ENCODE measurements at regions not wholly inside any gene's neighbourhood (a gene's known extent, or its start where the extent isn't known, plus 50 kb on each side); places are given as distances from the start of the nearest gene placed in this dataset.

- no peaks in the 10 kb centered on the region for H3K9me3 ChIP-seq
- no peaks in the 10 kb centered on the region for H3K36me3 ChIP-seq
- TF ChIP-seq CTCF (IDR thresholded peaks at IDR 0.05) = no peak
- H3K27me3 ChIP-seq = no peaks in the 10 kb centered on the region
- no peak overlapping the region for H3K4me3 ChIP-seq (ENCODE audit: low read depth in 1 of 2, low read length in 1 of 2)
- H3K27ac ChIP-seq = no peak overlapping the region
- H3K4me1 ChIP-seq (ENCODE audit: control insufficient read depth in 1 of 2, insufficient read depth in 1 of 2, low read depth in 1 of 2, low read length in 1 of 2) = no peaks in the 10 kb centered on the region
Measured at GRCh38 chr1:191695865-191696264, 462.4 kb upstream of the RGS18 start.

DNA sequence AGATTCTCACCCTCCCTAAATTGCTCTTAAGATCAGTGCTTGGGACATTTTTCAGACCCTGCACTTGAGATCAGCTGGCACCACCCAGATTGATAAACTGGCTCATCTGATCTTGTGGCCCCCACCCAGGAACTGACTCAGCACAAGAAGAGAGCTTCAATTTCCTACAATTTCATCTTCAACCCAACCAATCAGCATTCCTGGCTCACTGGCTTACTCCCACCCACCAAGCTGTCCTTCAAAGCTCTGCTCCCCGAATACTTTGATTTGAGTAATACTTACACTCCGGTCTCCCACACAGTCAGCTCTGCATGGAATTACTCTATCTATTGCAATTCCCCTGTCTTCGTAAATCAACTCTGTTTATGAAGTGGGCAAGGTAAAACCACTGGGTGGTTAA is 461.9 kb upstream of the RGS18 start:
- no peaks in the 10 kb centered on the region for H3K36me3 ChIP-seq
- no peak for TF ChIP-seq CTCF (IDR thresholded peaks at IDR 0.05)
- H3K4me1 ChIP-seq (ENCODE audit: control insufficient read depth in 1 of 2, insufficient read depth in 1 of 2, low read depth in 1 of 2, low read length in 1 of 2) = no peaks in the 10 kb centered on the region
- H3K4me3 ChIP-seq (ENCODE audit: low read depth in 1 of 2, low read length in 1 of 2) = no peak overlapping the region
- H3K27me3 ChIP-seq = no peaks in the 10 kb centered on the region
- H3K9me3 ChIP-seq = no peaks in the 10 kb centered on the region
- H3K27ac ChIP-seq = no peak overlapping the region

- Histone ChIP-seq H3K4me3 (ENCODE audit: low read depth in 1 of 2, low read length in 1 of 2) (no peak overlapping the region), H3K36me3 (no peaks in the 10 kb centered on the region), H3K27me3 (no peaks in the 10 kb centered on the region), H3K4me1 (ENCODE audit: control insufficient read depth in 1 of 2, insufficient read depth in 1 of 2, low read depth in 1 of 2, low read length in 1 of 2) (no peaks in the 10 kb centered on the region), H3K27ac (no peak overlapping the region), H3K9me3 (no peaks in the 10 kb centered on the region)
- TF ChIP-seq CTCF (IDR thresholded peaks at IDR 0.05) = no peak
Measured at GRCh38 chr1:191697556-191697955, 460.7 kb upstream of the RGS18 start.

GRCh38 chr1:191698246-191698645 is 460.0 kb upstream of the RGS18 start:
- no peak overlapping the region for H3K27ac ChIP-seq
- H3K9me3 ChIP-seq = no peaks in the 10 kb centered on the region
- no peaks in the 10 kb centered on the region for H3K36me3 ChIP-seq
- no peaks in the 10 kb centered on the region for H3K27me3 ChIP-seq
- no peak for TF ChIP-seq CTCF (IDR thresholded peaks at IDR 0.05)
- H3K4me1 ChIP-seq (ENCODE audit: control insufficient read depth in 1 of 2, insufficient read depth in 1 of 2, low read depth in 1 of 2, low read length in 1 of 2) = no peaks in the 10 kb centered on the region
- H3K4me3 ChIP-seq (ENCODE audit: low read depth in 1 of 2, low read length in 1 of 2) = no peak overlapping the region

GRCh38 chr1:191699343-191699742 is 458.9 kb upstream of the RGS18 start:
- Histone ChIP-seq H3K27ac (no peak overlapping the region), H3K4me1 (ENCODE audit: control insufficient read depth in 1 of 2, insufficient read depth in 1 of 2, low read depth in 1 of 2, low read length in 1 of 2) (no peaks in the 10 kb centered on the region), H3K27me3 (no peaks in the 10 kb centered on the region), H3K4me3 (ENCODE audit: low read depth in 1 of 2, low read length in 1 of 2) (no peak overlapping the region), H3K36me3 (no peaks in the 10 kb centered on the region), H3K9me3 (no peaks in the 10 kb centered on the region)
- TF ChIP-seq CTCF (IDR thresholded peaks at IDR 0.05) = no peak

DNA sequence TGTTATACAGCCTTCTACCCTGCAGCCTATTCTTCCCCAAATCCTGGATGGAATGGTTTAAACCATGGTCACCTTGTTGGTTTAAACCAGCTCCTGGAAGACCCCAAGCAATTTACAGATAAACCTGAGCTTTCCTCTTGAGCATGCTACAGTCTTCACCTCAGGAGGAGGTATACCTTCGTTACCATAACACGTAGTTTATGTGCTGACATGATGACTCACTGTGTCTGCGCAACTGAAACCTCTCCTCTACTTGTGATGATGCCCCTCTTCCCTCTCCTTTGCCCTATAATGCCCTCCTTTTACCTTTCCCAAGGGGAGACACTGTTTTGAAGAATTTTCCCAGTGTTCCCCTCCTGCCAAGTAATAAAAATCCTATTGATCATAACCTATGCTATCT is 457.3 kb upstream of the RGS18 start:
- Histone ChIP-seq H3K27me3 (no peaks in the 10 kb centered on the region), H3K4me3 (ENCODE audit: low read depth in 1 of 2, low read length in 1 of 2) (no peak overlapping the region), H3K27ac (no peak overlapping the region), H3K9me3 (no peaks in the 10 kb centered on the region), H3K36me3 (no peaks in the 10 kb centered on the region), H3K4me1 (ENCODE audit: control insufficient read depth in 1 of 2, insufficient read depth in 1 of 2, low read depth in 1 of 2, low read length in 1 of 2) (no peaks in the 10 kb centered on the region)
- TF ChIP-seq CTCF (IDR thresholded peaks at IDR 0.05) = no peak

Measured in neutrophil (primary cell).